ENCODE measurements at regions not wholly inside any gene's neighbourhood (a gene's known extent, or its start where the extent isn't known, plus 50 kb on each side); places are given as distances from the start of the nearest gene placed in this dataset.

DNA sequence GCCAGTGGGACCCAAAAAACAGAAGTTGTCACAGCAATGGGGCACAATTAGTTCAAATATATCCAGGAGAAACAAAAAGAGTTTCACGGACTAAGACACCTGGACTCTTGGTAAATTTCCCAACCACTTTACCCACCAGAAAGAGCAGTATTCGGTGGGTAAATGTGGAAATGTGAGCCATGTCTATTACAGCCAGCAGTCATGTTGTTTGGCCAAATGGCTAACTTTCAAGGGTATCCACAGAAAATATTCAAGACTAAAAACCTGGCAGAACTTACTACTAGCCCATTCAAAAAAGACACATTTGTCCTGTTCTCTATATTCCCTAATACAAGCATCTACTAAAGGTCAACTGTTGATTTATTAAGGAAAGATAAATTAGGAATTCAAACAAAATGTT, 1296.0 kb upstream of the NXPH2 start:
- TF ChIP-seq, protein P1, sequence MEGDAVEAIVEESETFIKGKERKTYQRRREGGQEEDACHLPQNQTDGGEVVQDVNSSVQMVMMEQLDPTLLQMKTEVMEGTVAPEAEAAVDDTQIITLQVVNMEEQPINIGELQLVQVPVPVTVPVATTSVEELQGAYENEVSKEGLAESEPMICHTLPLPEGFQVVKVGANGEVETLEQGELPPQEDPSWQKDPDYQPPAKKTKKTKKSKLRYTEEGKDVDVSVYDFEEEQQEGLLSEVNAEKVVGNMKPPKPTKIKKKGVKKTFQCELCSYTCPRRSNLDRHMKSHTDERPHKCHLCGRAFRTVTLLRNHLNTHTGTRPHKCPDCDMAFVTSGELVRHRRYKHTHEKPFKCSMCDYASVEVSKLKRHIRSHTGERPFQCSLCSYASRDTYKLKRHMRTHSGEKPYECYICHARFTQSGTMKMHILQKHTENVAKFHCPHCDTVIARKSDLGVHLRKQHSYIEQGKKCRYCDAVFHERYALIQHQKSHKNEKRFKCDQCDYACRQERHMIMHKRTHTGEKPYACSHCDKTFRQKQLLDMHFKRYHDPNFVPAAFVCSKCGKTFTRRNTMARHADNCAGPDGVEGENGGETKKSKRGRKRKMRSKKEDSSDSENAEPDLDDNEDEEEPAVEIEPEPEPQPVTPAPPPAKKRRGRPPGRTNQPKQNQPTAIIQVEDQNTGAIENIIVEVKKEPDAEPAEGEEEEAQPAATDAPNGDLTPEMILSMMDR (IDR thresholded peaks at IDR 0.05), result no peak
- TF ChIP-seq EP300 (IDR thresholded peaks at IDR 0.05), result no peak
- no peak for TF ChIP-seq POLR2A (IDR thresholded peaks at IDR 0.05)
